Ishikawa (cell line): ENCODE measurements at regions not wholly inside any gene's neighbourhood (a gene's known extent, or its start where the extent isn't known, plus 50 kb on each side); places are given as distances from the start of the nearest gene placed in this dataset.
A peak's percentile ranks its signal among the peaks of the same experiment; 100 is the strongest.

ENCODE experiments used
- CEBPB ChIP-seq: IDR thresholded peaks from 2 replicates; pipeline ENCODE4 v1.6.1; 2012
- CREB1 ChIP-seq: IDR thresholded peaks from 2 replicates; pipeline ENCODE4 v1.6.1; 2012; ENCODE audit warnings: low read depth
- EGR1 ChIP-seq: IDR thresholded peaks from 2 replicates; pipeline ENCODE4 v1.6.1; 2012
- EP300 ChIP-seq: IDR thresholded peaks from 2 replicates; pipeline ENCODE4 v1.6.1; 2012; ENCODE audit warnings: borderline replicate concordance
- FOXM1 ChIP-seq: IDR thresholded peaks from 2 replicates; pipeline ENCODE4 v1.6.1; 2012; ENCODE audit warnings: low read depth, borderline replicate concordance
- MAX ChIP-seq: IDR thresholded peaks from 2 replicates; pipeline ENCODE4 v1.6.1; 2012
- NFIC ChIP-seq: IDR thresholded peaks from 2 replicates; pipeline ENCODE4 v1.6.1; 2012
- RAD21 ChIP-seq: IDR thresholded peaks from 2 replicates; pipeline ENCODE4 v1.6.1; 2012; ENCODE audit warnings: low read depth
- TAF1 ChIP-seq: IDR thresholded peaks from 2 replicates; pipeline ENCODE4 v1.6.1; 2012; ENCODE audit warnings: low read depth, mild to moderate bottlenecking
- TCF12 ChIP-seq: IDR thresholded peaks from 2 replicates; pipeline ENCODE4 v1.6.1; 2012; ENCODE audit warnings: low read depth
- TEAD4 ChIP-seq: IDR thresholded peaks from 2 replicates; pipeline ENCODE4 v1.6.1; 2012
- YY1 ChIP-seq: IDR thresholded peaks from 2 replicates; pipeline ENCODE4 v1.6.1; 2012; ENCODE audit warnings: low read depth
- ZBTB7A ChIP-seq: IDR thresholded peaks from 2 replicates; pipeline ENCODE4 v1.6.1; 2012; ENCODE audit warnings: low read depth
- TF ChIP-seq, protein P1 (sequence below): IDR thresholded peaks from 2 replicates; pipeline ENCODE4 v1.6.1; 2012
- TF ChIP-seq, protein P2 (sequence below): IDR thresholded peaks from 2 replicates; pipeline ENCODE4 v1.6.1; 2012; ENCODE audit warnings: low read depth, mild to moderate bottlenecking

DNA sequence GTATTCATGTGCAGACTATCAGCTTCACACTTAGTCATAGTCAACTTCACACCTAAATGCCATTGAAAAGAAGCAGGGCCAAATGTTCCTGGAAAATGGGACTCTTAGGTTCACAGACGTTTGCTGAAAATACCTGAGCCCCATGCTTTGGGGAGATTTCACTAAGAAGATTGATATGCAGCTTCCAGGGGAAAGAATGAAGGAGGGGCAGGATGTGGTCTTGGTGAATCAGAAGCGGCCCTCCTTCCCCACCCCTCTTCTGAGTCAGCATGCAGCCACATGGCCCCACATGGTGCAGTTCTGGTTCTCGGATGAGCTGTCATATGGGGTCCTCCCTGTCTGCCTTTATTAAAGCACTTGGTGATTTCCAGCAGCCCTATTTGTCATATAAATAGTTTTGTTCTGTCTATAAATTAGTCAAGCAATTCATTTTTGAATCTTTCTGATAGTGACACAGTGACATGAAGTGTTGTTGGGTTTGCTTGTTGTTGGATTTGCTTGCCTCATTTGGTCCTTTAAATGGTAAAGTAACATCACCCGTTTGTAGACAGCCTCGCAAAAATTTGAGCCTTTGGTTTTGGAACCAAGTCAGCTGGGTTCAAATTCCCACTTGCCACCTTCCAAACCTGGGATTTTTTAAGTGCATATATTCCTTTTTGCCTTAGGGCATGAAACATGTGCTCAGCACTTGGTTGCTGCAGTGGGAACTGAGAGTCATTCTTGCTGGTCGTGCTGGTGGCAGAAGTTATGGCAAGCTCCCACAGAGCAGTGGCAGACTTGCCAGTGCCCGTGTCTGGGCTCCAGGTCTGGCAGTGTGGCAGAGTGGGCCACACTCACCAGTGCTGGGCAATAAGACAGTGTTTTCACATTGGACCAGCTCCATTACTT, 68.1 kb upstream of the CDK6 start:
- TF ChIP-seq YY1 (no peak), TEAD4 (no peak), TAF1 (no peak), MAX (peak; percentile 44; the same call in 1 of the 2 replicates), CEBPB (no peak), NFIC (no peak), CREB1 (no peak), ZBTB7A (no peak), TCF12 (peak; percentile 27; the same call in 1 of the 2 replicates), EP300 (0 out of 2 replicates have a peak, but pooled peaks have one; percentile 56), RAD21 (no peak), EGR1 (no peak), FOXM1 (no peak)
- TF ChIP-seq, protein P1, sequence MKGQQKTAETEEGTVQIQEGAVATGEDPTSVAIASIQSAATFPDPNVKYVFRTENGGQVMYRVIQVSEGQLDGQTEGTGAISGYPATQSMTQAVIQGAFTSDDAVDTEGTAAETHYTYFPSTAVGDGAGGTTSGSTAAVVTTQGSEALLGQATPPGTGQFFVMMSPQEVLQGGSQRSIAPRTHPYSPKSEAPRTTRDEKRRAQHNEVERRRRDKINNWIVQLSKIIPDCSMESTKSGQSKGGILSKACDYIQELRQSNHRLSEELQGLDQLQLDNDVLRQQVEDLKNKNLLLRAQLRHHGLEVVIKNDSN: no peak
- TF ChIP-seq, protein P2, sequence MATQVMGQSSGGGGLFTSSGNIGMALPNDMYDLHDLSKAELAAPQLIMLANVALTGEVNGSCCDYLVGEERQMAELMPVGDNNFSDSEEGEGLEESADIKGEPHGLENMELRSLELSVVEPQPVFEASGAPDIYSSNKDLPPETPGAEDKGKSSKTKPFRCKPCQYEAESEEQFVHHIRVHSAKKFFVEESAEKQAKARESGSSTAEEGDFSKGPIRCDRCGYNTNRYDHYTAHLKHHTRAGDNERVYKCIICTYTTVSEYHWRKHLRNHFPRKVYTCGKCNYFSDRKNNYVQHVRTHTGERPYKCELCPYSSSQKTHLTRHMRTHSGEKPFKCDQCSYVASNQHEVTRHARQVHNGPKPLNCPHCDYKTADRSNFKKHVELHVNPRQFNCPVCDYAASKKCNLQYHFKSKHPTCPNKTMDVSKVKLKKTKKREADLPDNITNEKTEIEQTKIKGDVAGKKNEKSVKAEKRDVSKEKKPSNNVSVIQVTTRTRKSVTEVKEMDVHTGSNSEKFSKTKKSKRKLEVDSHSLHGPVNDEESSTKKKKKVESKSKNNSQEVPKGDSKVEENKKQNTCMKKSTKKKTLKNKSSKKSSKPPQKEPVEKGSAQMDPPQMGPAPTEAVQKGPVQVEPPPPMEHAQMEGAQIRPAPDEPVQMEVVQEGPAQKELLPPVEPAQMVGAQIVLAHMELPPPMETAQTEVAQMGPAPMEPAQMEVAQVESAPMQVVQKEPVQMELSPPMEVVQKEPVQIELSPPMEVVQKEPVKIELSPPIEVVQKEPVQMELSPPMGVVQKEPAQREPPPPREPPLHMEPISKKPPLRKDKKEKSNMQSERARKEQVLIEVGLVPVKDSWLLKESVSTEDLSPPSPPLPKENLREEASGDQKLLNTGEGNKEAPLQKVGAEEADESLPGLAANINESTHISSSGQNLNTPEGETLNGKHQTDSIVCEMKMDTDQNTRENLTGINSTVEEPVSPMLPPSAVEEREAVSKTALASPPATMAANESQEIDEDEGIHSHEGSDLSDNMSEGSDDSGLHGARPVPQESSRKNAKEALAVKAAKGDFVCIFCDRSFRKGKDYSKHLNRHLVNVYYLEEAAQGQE: no peak

- TF ChIP-seq EGR1 (no peak), EP300 (no peak), TAF1 (no peak), ZBTB7A (no peak), NFIC (no peak), YY1 (no peak), RAD21 (no peak), FOXM1 (no peak), CREB1 (no peak), MAX (no peak), TEAD4 (no peak)
- TF ChIP-seq, protein P2: no peak
These were observed 62.4 kb upstream of the CDK6 start for GRCh38 chr7:92898798-92899197.

DNA sequence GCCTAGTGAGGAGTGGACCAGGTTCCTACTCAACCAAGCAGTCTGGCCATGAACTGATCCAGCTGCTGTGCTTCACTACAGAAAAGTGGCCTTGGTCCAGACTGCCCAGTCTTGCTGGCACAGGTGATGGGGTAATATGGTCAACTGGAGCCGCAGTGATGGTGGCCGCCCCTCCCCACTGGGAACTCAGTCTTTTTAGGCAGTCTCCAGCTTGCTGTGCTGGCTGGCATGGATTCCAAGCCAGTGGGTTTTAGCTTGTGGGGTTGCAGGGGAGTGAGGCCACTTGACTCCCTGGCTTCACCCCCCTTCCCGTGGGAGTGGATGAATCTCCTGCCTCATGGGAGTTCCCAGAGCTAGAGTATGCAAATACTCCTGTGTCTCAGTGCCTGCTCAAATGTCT, 52.7 kb upstream of the CDK6 start:
- no peak for TF ChIP-seq EP300
- TF ChIP-seq RAD21: no peak
- TF ChIP-seq TEAD4: no peak
- no peak for TF ChIP-seq EGR1
- no peak for TF ChIP-seq FOXM1
- TF ChIP-seq CREB1: no peak
- no peak for TF ChIP-seq CEBPB
- no peak for TF ChIP-seq YY1
- TF ChIP-seq, protein P2: no peak
- TF ChIP-seq TCF12: no peak
- TF ChIP-seq, protein P1: no peak
- TF ChIP-seq MAX: no peak
- TF ChIP-seq TAF1: no peak
- TF ChIP-seq NFIC: no peak
- TF ChIP-seq ZBTB7A: no peak
